ENCODE measurements at regions not wholly inside any gene's neighbourhood (a gene's known extent, or its start where the extent isn't known, plus 50 kb on each side); places are given as distances from the start of the nearest gene placed in this dataset.
"Not testable (repeated sequence)": the region's sequence is repeated elsewhere in the genome, so short reads cannot be mapped to it uniquely, and the experiment has no call there.

GRCh38 chr1:186775881-186776560, 52.7 kb upstream of the PLA2G4A start:
- no peak for DNase-seq

GRCh38 chr1:186775036-186775435, 53.7 kb upstream of the PLA2G4A start:
- no peak for DNase-seq

GRCh38 chr1:186772228-186772627, 56.5 kb upstream of the PLA2G4A start:
- no peak for DNase-seq

GRCh38 chr1:186770421-186770820, 58.3 kb upstream of the PLA2G4A start:
- no peak for DNase-seq

GRCh38 chr1:186768906-186769305, 59.8 kb upstream of the PLA2G4A start:
- no peak for DNase-seq

- DNase-seq = no peak
Measured at GRCh38 chr1:186765446-186765845, 63.3 kb upstream of the PLA2G4A start.

GRCh38 chr1:186763107-186763506, 65.6 kb upstream of the PLA2G4A start:
- DNase-seq = no peak

GRCh38 chr1:186762653-186763052, 66.1 kb upstream of the PLA2G4A start:
- no peak for DNase-seq

- no peak for DNase-seq
Measured at GRCh38 chr1:186761358-186761757, 67.4 kb upstream of the PLA2G4A start.

- DNase-seq = no peak
Measured at GRCh38 chr1:186760446-186760845, 68.3 kb upstream of the PLA2G4A start.

- not testable (repeated sequence) for DNase-seq
Measured at GRCh38 chr1:186758896-186759606, 69.7 kb upstream of the PLA2G4A start.

GRCh38 chr1:186757851-186758250, 70.9 kb upstream of the PLA2G4A start:
- no peak for DNase-seq

- no peak for DNase-seq
Measured at GRCh38 chr1:186754542-186755145, 74.1 kb upstream of the PLA2G4A start.

- no peak for DNase-seq
Measured at GRCh38 chr1:186753241-186753640, 73.0 kb upstream of the PTGS2 start.

- DNase-seq = no peak
Measured at GRCh38 chr1:186750257-186750656, 70.0 kb upstream of the PTGS2 start.

- no peak for DNase-seq
Measured at GRCh38 chr1:186749820-186750219, 69.6 kb upstream of the PTGS2 start.

- no peak for DNase-seq
Measured at GRCh38 chr1:186747661-186748060, 67.4 kb upstream of the PTGS2 start.

GRCh38 chr1:186745531-186746146, 65.4 kb upstream of the PTGS2 start:
- no peak for DNase-seq

- no peak for DNase-seq
Measured at GRCh38 chr1:186741640-186742039, 61.4 kb upstream of the PTGS2 start.

- peak in 1 of 2 experiments; percentile 8 for DNase-seq
Measured at GRCh38 chr1:186740324-186740723, 60.1 kb upstream of the PTGS2 start.

- no peak for DNase-seq
Measured at GRCh38 chr1:186739515-186739914, 59.3 kb upstream of the PTGS2 start.

- DNase-seq = no peak
Measured at GRCh38 chr1:186738926-186739325, 58.7 kb upstream of the PTGS2 start.

- no peak for DNase-seq
Measured at GRCh38 chr1:186736971-186737685, 56.9 kb upstream of the PTGS2 start.

Measured in activated CD4-positive, alpha-beta T cell treated with anti-CD3 and anti-CD28 coated beads, Interleukin-2, amount 50 U/mL, for 48 hours (primary cell).